ENCODE measurements at regions not wholly inside any gene's neighbourhood (a gene's known extent, or its start where the extent isn't known, plus 50 kb on each side); places are given as distances from the start of the nearest gene placed in this dataset.

GRCh38 chr13:26914624-26915023, 154.0 kb upstream of the GPR12 start:
- H3K4me1 ChIP-seq, result no peaks in the 10 kb centered on the region
- no peaks in the 10 kb centered on the region for H3K9me3 ChIP-seq
- H3K27ac ChIP-seq, result no peak overlapping the region
- no peaks in the 10 kb centered on the region for H3K36me3 ChIP-seq
- WGBS, 2 donors (ENCODE audit: low coverage in 1 of 2), result 51 to 53% methylated on average over 4 to 7 of the region's 7 CpGs
- H3K4me3 ChIP-seq, result no peak overlapping the region
- no peaks in the 10 kb centered on the region for H3K27me3 ChIP-seq
- intact Hi-C loops (cut with DNase I; ENCODE audit: low total_unique reads) (no loop called here), in situ Hi-C loops (cut with MboI; ENCODE audit: low pct_ligation_motif_present in 1 of 4, low pct_unique_long_range_greater_than_20kb in 1 of 4, low sequenced_read_pairs in 3 of 4) (no loop called here)
- TF ChIP-seq POLR2AphosphoS5 (IDR thresholded peaks at IDR 0.05), result no peak
- DNase-seq, result no peak

- TF ChIP-seq POLR2AphosphoS5 (IDR thresholded peaks at IDR 0.05) (no peak), POLR2A (IDR thresholded peaks at IDR 0.05) (no peak)
- in situ Hi-C loops (cut with MboI; ENCODE audit: low pct_ligation_motif_present in 1 of 4, low pct_unique_long_range_greater_than_20kb in 1 of 4, low sequenced_read_pairs in 3 of 4), result no loop called here
- no peaks in the 10 kb centered on the region for H3K36me3 ChIP-seq
- H3K27ac ChIP-seq, result no peak overlapping the region
- no peaks in the 10 kb centered on the region for H3K9me3 ChIP-seq
- H3K4me1 ChIP-seq, result no peaks in the 10 kb centered on the region
- DNase-seq, result no peak
- intact Hi-C loops (cut with DNase I; ENCODE audit: low total_unique reads), result no loop called here
- no peak overlapping the region for H3K4me3 ChIP-seq
- 80 to 94% methylated on average over 2 to 3 of the region's 3 CpGs for whole genome bisulfite sequencing, 2 donors (ENCODE audit: low coverage in 1 of 2)
- no peaks in the 10 kb centered on the region for H3K27me3 ChIP-seq
These were observed 153.6 kb upstream of the GPR12 start for GRCh38 chr13:26914148-26914547.

GRCh38 chr13:26910754-26911465, 150.3 kb upstream of the GPR12 start:
- in situ Hi-C loops (cut with MboI; ENCODE audit: low pct_ligation_motif_present in 1 of 4, low pct_unique_long_range_greater_than_20kb in 1 of 4, low sequenced_read_pairs in 3 of 4) (no loop called here), intact Hi-C loops (cut with DNase I; ENCODE audit: low total_unique reads) (no loop called here)
- no peak overlapping the region for H3K4me3 ChIP-seq
- no peaks in the 10 kb centered on the region for H3K9me3 ChIP-seq
- H3K27ac ChIP-seq, result no peak overlapping the region
- no peaks in the 10 kb centered on the region for H3K4me1 ChIP-seq
- peaks cover 7% of the 10 kb centered on the region for H3K27me3 ChIP-seq
- TF ChIP-seq EP300 (IDR thresholded peaks at IDR 0.05; ENCODE audit: low read depth) (no peak), POLR2AphosphoS5 (IDR thresholded peaks at IDR 0.05) (no peak), CTCF (IDR thresholded peaks at IDR 0.05) (no peak)
- WGBS, 2 donors (ENCODE audit: low coverage in 1 of 2), result 40 to 61% methylated on average over 1 to 13 of the region's 13 CpGs
- H3K36me3 ChIP-seq, result no peaks in the 10 kb centered on the region
- DNase-seq, result no peak

- intact Hi-C loops (cut with DNase I; ENCODE audit: low total_unique reads), result no loop called here
- 76 to 86% methylated on average over 2 to 6 of the region's 6 CpGs for WGBS, 2 donors (ENCODE audit: low coverage in 1 of 2)
- no peak for TF ChIP-seq POLR2A (IDR thresholded peaks at IDR 0.05)
- no peak for TF ChIP-seq CTCF (IDR thresholded peaks at IDR 0.05)
- TF ChIP-seq EP300 (IDR thresholded peaks at IDR 0.05; ENCODE audit: low read depth), result no peak
- TF ChIP-seq POLR2AphosphoS5 (IDR thresholded peaks at IDR 0.05), result no peak
These were observed 148.9 kb upstream of the GPR12 start for GRCh38 chr13:26909477-26909876.

GRCh38 chr13:26908126-26908525, 147.5 kb upstream of the GPR12 start:
- no peaks in the 10 kb centered on the region for H3K4me1 ChIP-seq
- intact Hi-C loops (cut with DNase I; ENCODE audit: low total_unique reads), result no loop called here
- no peak for DNase-seq
- TF ChIP-seq POLR2A (IDR thresholded peaks at IDR 0.05) (no peak), POLR2AphosphoS5 (IDR thresholded peaks at IDR 0.05) (no peak), EP300 (IDR thresholded peaks at IDR 0.05; ENCODE audit: low read depth) (no peak), CTCF (IDR thresholded peaks at IDR 0.05) (no peak)
- in situ Hi-C loops (cut with MboI; ENCODE audit: low pct_ligation_motif_present in 1 of 4, low pct_unique_long_range_greater_than_20kb in 1 of 4, low sequenced_read_pairs in 3 of 4), result no loop called here
- 65 to 100% methylated on average over 3 to 4 of the region's 4 CpGs for WGBS, 2 donors (ENCODE audit: low coverage in 1 of 2)
- no peaks in the 10 kb centered on the region for H3K9me3 ChIP-seq
- peaks cover 7% of the 10 kb centered on the region for H3K27me3 ChIP-seq
- no peaks in the 10 kb centered on the region for H3K36me3 ChIP-seq
- H3K27ac ChIP-seq, result no peak overlapping the region
- H3K4me3 ChIP-seq, result no peak overlapping the region

More at GRCh38 chr13:26909477-26909876, 148.9 kb upstream of the GPR12 start:
- in situ Hi-C loops (cut with MboI; ENCODE audit: low pct_ligation_motif_present in 1 of 4, low pct_unique_long_range_greater_than_20kb in 1 of 4, low sequenced_read_pairs in 3 of 4), result no loop called here
- no peak for DNase-seq
- Histone ChIP-seq H3K4me1 (no peaks in the 10 kb centered on the region), H3K27me3 (peaks cover 7% of the 10 kb centered on the region), H3K9me3 (no peaks in the 10 kb centered on the region), H3K4me3 (no peak overlapping the region), H3K36me3 (no peaks in the 10 kb centered on the region), H3K27ac (no peak overlapping the region)

Data from transverse colon (tissue), 4 donors.